Caco-2 (cell line): ENCODE measurements at regions not wholly inside any gene's neighbourhood (a gene's known extent, or its start where the extent isn't known, plus 50 kb on each side); places are given as distances from the start of the nearest gene placed in this dataset.

ENCODE experiments used
- BruUV-seq: library from RNA; stranded (reverse); fragments of 400-500 nt; replicated peaks from 2 replicates; lab custom pipeline; 2021; lab: Mats Ljungman, UMichigan
- CTCF ChIA-PET: fragments of 300-600 bp; sonication (Branson Sonifier 250); formaldehyde crosslinking; loops from one replicate; lab custom pipeline; 2022; ENCODE audit warnings: antibody characterized with exemption; lab: Charles Lee
- POLR2A ChIA-PET: fragments of 300-600 bp; sonication (Branson Sonifier 250); formaldehyde crosslinking; loops from one replicate; lab custom pipeline; 2022; ENCODE audit warnings: antibody characterized with exemption; lab: Charles Lee
- DNase-seq, 2 experiments: peaks; one replicate each; pipeline versions ENCODE4 v3.0.0 to v3.0.0-alpha.2; 2020 to 2022
- H3K27me3 ChIP-seq: replicated peaks from 2 replicates; pipeline ENCODE4 v1.6.0; 2011; ENCODE audit warnings: low read length; ENCODE audit not compliant: control insufficient read depth, insufficient read depth
- H3K36me3 ChIP-seq: 2 replicates; pipeline ENCODE4 v1.5.1; 2011; ENCODE audit warnings: low read length; ENCODE audit not compliant: control insufficient read depth, insufficient read depth
- H3K4me1 ChIP-seq: fragments of 250-450 bp; sonication (Bioruptor Pico); 2 replicates; pipeline ENCODE4 v1.5.1; 2020; ENCODE audit warnings: mild to moderate bottlenecking
- H3K4me3 ChIP-seq: 2 replicates; pipeline ENCODE4 v1.5.1; 2011; ENCODE audit warnings: low read depth, mild to moderate bottlenecking, control low read depth, low read length
- H3K9me3 ChIP-seq: fragments of 250-450 bp; sonication (Bioruptor Pico); 2 replicates; pipeline ENCODE4 v1.5.1; 2020; ENCODE audit warnings: mild to moderate bottlenecking, moderate library complexity
- H3K27ac Mint-ChIP-seq: one replicate; pipeline ENCODE4 v1.8.0; 2022; ENCODE audit warnings: mixed read lengths; ENCODE audit not compliant: unreplicated experiment
- H3K27me3 Mint-ChIP-seq: one replicate; pipeline ENCODE4 v1.8.0; 2022; ENCODE audit warnings: mixed read lengths; ENCODE audit not compliant: insufficient read depth, unreplicated experiment
- H3K36me3 Mint-ChIP-seq: one replicate; pipeline ENCODE4 v1.8.0; 2022; ENCODE audit warnings: mild to moderate bottlenecking, mixed read lengths; ENCODE audit not compliant: insufficient read depth, unreplicated experiment
- H3K4me1 Mint-ChIP-seq: one replicate; pipeline ENCODE4 v1.8.0; 2022; ENCODE audit warnings: low read depth, mixed read lengths; ENCODE audit not compliant: unreplicated experiment
- H3K4me3 Mint-ChIP-seq: one replicate; pipeline ENCODE4 v1.8.0; 2022; ENCODE audit warnings: mild to moderate bottlenecking, moderate library complexity, mixed read lengths; ENCODE audit not compliant: unreplicated experiment
- H3K9me3 Mint-ChIP-seq: one replicate; pipeline ENCODE4 v1.8.0; 2022; ENCODE audit warnings: mixed read lengths; ENCODE audit not compliant: unreplicated experiment
- CTCF ChIP-seq, 2 experiments: fragments of 200-600 bp in 1 of 2; IDR thresholded peaks; 1 replicate in 1 of 2; 2 replicates in 1 of 2; pipeline versions ENCODE4 v1.5.1 to v1.8.0; 2011 to 2022; ENCODE audit warnings: antibody characterized with exemption in 1 of 2, control low read depth in 1 of 2, inconsistent platforms in 1 of 2, low read depth in 1 of 2, low read length in 1 of 2, mild to moderate bottlenecking in 1 of 2, moderate library complexity in 1 of 2; ENCODE audit not compliant: insufficient read depth in 1 of 2, severe bottlenecking in 1 of 2, unreplicated experiment in 1 of 2
- intact Hi-C: fragments of 100-400 bp; cut with micrococcal nuclease; formaldehyde crosslinking; loops from one replicate; pipeline ENCODE4 v1.10.0; 2022; ENCODE audit not compliant: unreplicated experiment

GRCh38 chr3:66133853-66134445, 86.9 kb upstream of the SLC25A26 start:
- ChIA-PET POLR2A (no interaction called here), CTCF (no interaction called here)
- Histone ChIP-seq H3K27me3 (no peaks in the 10 kb centered on the region), H3K9me3 (0 out of 2 replicates have a peak, but pooled peaks cover 5% of the 10 kb centered on the region), H3K36me3 (no peaks in the 10 kb centered on the region), H3K4me1 (peaks cover 18% of the 10 kb centered on the region), H3K4me3 (no peak overlapping the region)
- Mint-ChIP-seq H3K27ac (no peak overlapping the region), H3K4me3 (peak overlapping the region; percentile 20), H3K36me3 (no peaks in the 10 kb centered on the region), H3K9me3 (no peaks in the 10 kb centered on the region), H3K4me1 (peaks cover 15% of the 10 kb centered on the region), H3K27me3 (no peaks in the 10 kb centered on the region)
- no peak for TF ChIP-seq CTCF (IDR thresholded peaks at IDR 0.05; ENCODE audit: insufficient read depth in 1 of 2, low read depth in 1 of 2, low read length in 1 of 2, severe bottlenecking in 1 of 2, unreplicated experiment in 1 of 2)
- intact Hi-C loops: loop anchor here (10.0 kb wide), 1 partner anchor 179 kb away; no protein-coding TSS in a partner anchor
- no peak for DNase-seq
- BruUV-seq: no TSS peak

GRCh38 chr3:66133050-66133757, 87.6 kb upstream of the SLC25A26 start:
- no TSS peak for BruUV-seq
- intact Hi-C loops: loop anchor here (10.0 kb wide), 1 partner anchor 178 kb away; no protein-coding TSS in a partner anchor

GRCh38 chr3:66128623-66129022, 89.9 kb upstream of the MAGI1 start:
- H3K36me3 ChIP-seq: no peaks in the 10 kb centered on the region
- Mint-ChIP-seq H3K4me1 (peaks cover 4% of the 10 kb centered on the region), H3K27ac (no peak overlapping the region), H3K27me3 (no peaks in the 10 kb centered on the region), H3K9me3 (no peaks in the 10 kb centered on the region), H3K36me3 (no peaks in the 10 kb centered on the region), H3K4me3 (no peak overlapping the region)
- H3K4me1 ChIP-seq: peaks cover 9% of the 10 kb centered on the region
- H3K9me3 ChIP-seq: no peaks in the 10 kb centered on the region
- intact Hi-C loops: no loop called here
- DNase-seq: no peak
- BruUV-seq: no TSS peak
- no peak for TF ChIP-seq CTCF (IDR thresholded peaks at IDR 0.05; ENCODE audit: insufficient read depth in 1 of 2, low read depth in 1 of 2, low read length in 1 of 2, severe bottlenecking in 1 of 2, unreplicated experiment in 1 of 2)
- ChIA-PET POLR2A (no interaction called here), CTCF (no interaction called here)
- H3K4me3 ChIP-seq: no peak overlapping the region
- H3K27me3 ChIP-seq: no peaks in the 10 kb centered on the region

More at GRCh38 chr3:66133050-66133757, 87.6 kb upstream of the SLC25A26 start:
- H3K9me3 ChIP-seq: 0 out of 2 replicates have a peak, but pooled peaks cover 2% of the 10 kb centered on the region
- H3K27me3 ChIP-seq: no peaks in the 10 kb centered on the region
- DNase-seq: no peak
- Mint-ChIP-seq H3K4me3 (peak overlapping the region; percentile 20), H3K27ac (no peak overlapping the region), H3K4me1 (peaks cover 13% of the 10 kb centered on the region), H3K27me3 (no peaks in the 10 kb centered on the region), H3K9me3 (no peaks in the 10 kb centered on the region), H3K36me3 (no peaks in the 10 kb centered on the region)
- H3K4me3 ChIP-seq: no peak overlapping the region
- TF ChIP-seq CTCF (IDR thresholded peaks at IDR 0.05; ENCODE audit: insufficient read depth in 1 of 2, low read depth in 1 of 2, low read length in 1 of 2, severe bottlenecking in 1 of 2, unreplicated experiment in 1 of 2): no peak
- ChIA-PET POLR2A (no interaction called here), CTCF (no interaction called here)
- no peaks in the 10 kb centered on the region for H3K36me3 ChIP-seq
- peaks cover 18% of the 10 kb centered on the region for H3K4me1 ChIP-seq
